Fibroblast of pulmonary artery (primary cell): ENCODE measurements at regions not wholly inside any gene's neighbourhood (a gene's known extent, or its start where the extent isn't known, plus 50 kb on each side); places are given as distances from the start of the nearest gene placed in this dataset.

Experiments used
- DNase-seq: peaks from one replicate; pipeline ENCODE4 v3.0.0-alpha.2; 2010; ENCODE audit warnings: low read depth
- H3K4me3 ChIP-seq: replicated peaks from 2 replicates; pipeline ENCODE4 v1.5.1; 2011; ENCODE audit warnings: low read depth, mild to moderate bottlenecking, control low read depth, low read length, moderate library complexity
- CTCF ChIP-seq: IDR thresholded peaks from 2 replicates; pipeline ENCODE4 v1.5.1; 2011; ENCODE audit warnings: mild to moderate bottlenecking, control low read depth, low read length, inconsistent platforms; ENCODE audit errors: missing control alignments

DNA sequence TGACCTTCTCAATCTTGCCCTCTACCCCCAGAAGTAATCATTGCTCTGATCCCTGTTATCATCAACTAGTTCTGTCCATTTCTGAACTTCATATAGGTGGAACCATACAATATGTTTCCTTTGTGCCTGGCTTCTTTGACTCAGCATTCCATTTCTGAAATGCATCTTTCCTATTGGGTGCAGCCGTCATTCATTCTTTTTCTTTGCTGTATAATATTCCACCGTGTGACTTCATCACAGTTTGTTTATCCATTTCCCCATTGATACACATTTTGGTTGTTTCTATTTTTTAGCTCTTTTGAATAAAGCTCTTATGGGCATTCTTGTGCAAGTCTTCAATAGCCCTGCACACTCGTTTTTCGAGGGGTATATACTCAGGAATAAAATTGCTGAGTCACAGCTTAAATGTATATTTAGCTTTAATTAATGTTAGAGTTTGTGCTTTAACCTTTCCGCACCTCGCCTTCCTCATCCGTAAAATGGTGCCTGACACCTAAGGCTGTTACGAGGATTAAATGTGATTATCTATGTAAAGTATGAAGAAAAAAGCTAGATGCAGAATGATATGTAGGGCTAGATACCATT lies 491.6 kb downstream of the MIAT start:
- DNase-seq, result no peak
- H3K4me3 ChIP-seq, result no peak overlapping the region
- TF ChIP-seq CTCF, result no peak

GRCh38 chr22:27149921-27150543 lies 492.6 kb downstream of the MIAT start:
- no peak for DNase-seq
- no peak overlapping the region for H3K4me3 ChIP-seq

GRCh38 chr22:27150544-27150941 lies 493.2 kb downstream of the MIAT start:
- TF ChIP-seq CTCF, result no peak
- no peak for DNase-seq
- H3K4me3 ChIP-seq, result no peak overlapping the region

More at GRCh38 chr22:27149921-27150543, 492.6 kb downstream of the MIAT start:
- TF ChIP-seq CTCF, result no peak

- H3K4me3 ChIP-seq, result no peak overlapping the region
- no peak for TF ChIP-seq CTCF
- no peak for DNase-seq
These were observed 494.0 kb downstream of the MIAT start for GRCh38 chr22:27151407-27151806.

- DNase-seq, result no peak
- no peak for TF ChIP-seq CTCF
- H3K4me3 ChIP-seq, result no peak overlapping the region
These were observed 494.6 kb downstream of the MIAT start for GRCh38 chr22:27152033-27152432.

- DNase-seq, result no peak
- TF ChIP-seq CTCF, result no peak
- H3K4me3 ChIP-seq, result no peak overlapping the region
These were observed 495.5 kb downstream of the MIAT start for GRCh38 chr22:27152883-27153282.

GRCh38 chr22:27153386-27153785 lies 496.0 kb downstream of the MIAT start:
- no peak overlapping the region for H3K4me3 ChIP-seq
- no peak for TF ChIP-seq CTCF
- DNase-seq, result no peak
